HEK293T (cell line): ENCODE measurements at regions not wholly inside any gene's neighbourhood (a gene's known extent, or its start where the extent isn't known, plus 50 kb on each side); places are given as distances from the start of the nearest gene placed in this dataset.
A peak's percentile ranks its signal among the peaks of the same experiment; 100 is the strongest.

Experiments used
- CTCF ChIA-PET: fragments of 350-600 bp; formaldehyde crosslinking; extraction: SDS; loops from one replicate; lab custom pipeline; 2021; ENCODE audit warnings: antibody characterized with exemption, inconsistent platforms; lab: Yijun Ruan, JAX
- POLR2A ChIA-PET: fragments of 350-600 bp; formaldehyde crosslinking; extraction: SDS; loops from one replicate; lab custom pipeline; 2020; ENCODE audit warnings: antibody characterized with exemption, inconsistent platforms; lab: Yijun Ruan, JAX
- DNase-seq: peaks from one replicate; pipeline ENCODE4 v3.0.0; 2012; ENCODE audit warnings: mixed read lengths; ENCODE audit errors: extremely low spot score
- ARNT ChIP-seq: fragments of 450-650 bp; IDR thresholded peaks from 2 replicates; pipeline ENCODE4 v1.6.1; 2017; ENCODE audit warnings: mild to moderate bottlenecking
- BHLHE40 ChIP-seq: fragments of 450-650 bp; IDR thresholded peaks from 2 replicates; pipeline ENCODE4 v1.6.1; 2016; ENCODE audit warnings: mild to moderate bottlenecking, moderate library complexity, borderline replicate concordance
- CTBP1 ChIP-seq: fragments of 450-650 bp; IDR thresholded peaks from 2 replicates; pipeline ENCODE4 v1.6.1; 2016; ENCODE audit warnings: borderline replicate concordance
- ELF4 ChIP-seq: fragments of 450-650 bp; IDR thresholded peaks from 2 replicates; pipeline ENCODE4 v1.6.1; 2017; ENCODE audit warnings: antibody characterized with exemption
- FOXA1 ChIP-seq: fragments of 450-650 bp; IDR thresholded peaks from 2 replicates; pipeline ENCODE4 v1.6.1; 2016; ENCODE audit warnings: mild to moderate bottlenecking
- FOXK2 ChIP-seq: fragments of 450-650 bp; IDR thresholded peaks from 2 replicates; pipeline ENCODE4 v1.6.1; 2016; ENCODE audit warnings: mild to moderate bottlenecking
- FOXM1 ChIP-seq: fragments of 450-650 bp; IDR thresholded peaks from 2 replicates; pipeline ENCODE4 v1.6.1; 2017; ENCODE audit warnings: mild to moderate bottlenecking, borderline replicate concordance
- HDGF ChIP-seq: fragments of 450-650 bp; IDR thresholded peaks from 2 replicates; pipeline ENCODE4 v1.6.1; 2017; ENCODE audit warnings: antibody characterized with exemption, borderline replicate concordance
- L3MBTL2 ChIP-seq: fragments of 450-650 bp; conservative IDR thresholded peaks from 2 replicates; pipeline ENCODE4 v1.6.1; 2016; ENCODE audit warnings: mild to moderate bottlenecking
- LEF1 ChIP-seq: fragments of 450-650 bp; IDR thresholded peaks from 2 replicates; pipeline ENCODE4 v1.6.1; 2017; ENCODE audit warnings: mild to moderate bottlenecking, borderline replicate concordance
- NFRKB ChIP-seq: fragments of 450-650 bp; IDR thresholded peaks from 2 replicates; pipeline ENCODE4 v1.6.1; 2016; ENCODE audit warnings: mild to moderate bottlenecking, moderate library complexity
- SP1 ChIP-seq: fragments of 450-650 bp; IDR thresholded peaks from 2 replicates; pipeline ENCODE4 v1.6.1; 2017
- SUZ12 ChIP-seq: fragments of 450-650 bp; IDR thresholded peaks from 2 replicates; pipeline ENCODE4 v1.6.1; 2016; ENCODE audit warnings: mild to moderate bottlenecking
- TARDBP ChIP-seq: fragments of 450-650 bp; IDR thresholded peaks from 2 replicates; pipeline ENCODE4 v1.6.1; 2016
- ZNF384 ChIP-seq: fragments of 450-650 bp; IDR thresholded peaks from 2 replicates; pipeline ENCODE4 v1.6.1; 2016
- TF ChIP-seq, protein P1 (sequence below): fragments of 450-650 bp; IDR thresholded peaks from 2 replicates; pipeline ENCODE4 v1.6.1; 2016

DNA sequence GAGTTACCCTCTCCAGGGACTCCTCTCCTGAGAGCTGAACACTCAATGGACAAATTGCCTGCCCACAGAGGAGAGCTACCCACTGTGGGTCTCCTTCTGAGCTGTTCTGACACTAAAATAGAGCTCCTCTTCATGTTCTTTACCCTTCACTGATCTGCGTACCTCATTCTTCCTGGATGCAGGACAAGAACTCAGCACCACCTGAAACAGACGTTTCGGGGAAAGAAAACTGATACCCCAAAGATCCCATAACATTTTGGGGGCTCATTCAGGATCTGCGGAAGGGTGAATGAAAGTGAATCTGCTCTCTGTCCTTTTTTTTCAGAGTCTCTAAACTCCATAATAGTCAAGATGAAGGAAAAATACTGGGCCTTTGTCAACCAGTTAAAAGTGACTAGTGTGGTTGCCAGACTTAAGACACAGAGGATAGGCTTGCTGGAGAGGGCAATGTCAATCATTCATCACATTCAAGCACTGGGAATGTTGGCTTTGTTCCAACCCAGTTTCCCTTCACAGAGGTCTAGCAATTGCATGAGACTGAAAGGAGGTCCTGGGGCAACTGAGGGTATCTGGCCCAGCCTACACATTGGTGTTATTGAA, 136.7 kb upstream of the SLITRK6 start:
- TF ChIP-seq FOXM1 (no peak), FOXK2 (no peak), TARDBP (no peak), NFRKB (no peak), L3MBTL2 (no peak)
- TF ChIP-seq, protein P1, sequence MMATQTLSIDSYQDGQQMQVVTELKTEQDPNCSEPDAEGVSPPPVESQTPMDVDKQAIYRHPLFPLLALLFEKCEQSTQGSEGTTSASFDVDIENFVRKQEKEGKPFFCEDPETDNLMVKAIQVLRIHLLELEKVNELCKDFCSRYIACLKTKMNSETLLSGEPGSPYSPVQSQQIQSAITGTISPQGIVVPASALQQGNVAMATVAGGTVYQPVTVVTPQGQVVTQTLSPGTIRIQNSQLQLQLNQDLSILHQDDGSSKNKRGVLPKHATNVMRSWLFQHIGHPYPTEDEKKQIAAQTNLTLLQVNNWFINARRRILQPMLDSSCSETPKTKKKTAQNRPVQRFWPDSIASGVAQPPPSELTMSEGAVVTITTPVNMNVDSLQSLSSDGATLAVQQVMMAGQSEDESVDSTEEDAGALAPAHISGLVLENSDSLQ, result 0 out of 2 replicates have a peak, but pooled peaks have one; percentile 5
- CTCF ChIA-PET, result no interaction called here
- DNase-seq, result no peak
- POLR2A ChIA-PET, result no interaction called here

DNA sequence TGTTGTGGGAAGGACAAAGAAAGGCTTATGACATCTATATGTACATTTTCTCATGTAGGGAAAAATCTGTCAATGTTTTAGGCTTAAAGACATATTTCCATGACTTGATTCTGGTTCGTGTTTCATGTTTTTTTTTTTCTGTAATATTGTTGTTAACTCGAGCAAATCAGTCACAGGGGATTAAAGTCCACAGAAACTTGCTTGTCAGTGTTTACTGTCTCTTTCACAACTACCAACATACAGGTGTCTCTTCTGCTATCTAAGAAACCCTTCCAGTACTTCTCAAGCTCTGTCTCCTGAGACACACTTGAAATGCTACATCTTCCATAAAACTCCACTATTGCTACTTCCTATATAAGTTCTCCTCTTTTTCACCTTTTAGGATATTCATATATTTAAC, 130.9 kb upstream of the SLITRK6 start:
- POLR2A ChIA-PET, result no interaction called here
- no peak for TF ChIP-seq CTBP1
- no peak for TF ChIP-seq BHLHE40
- DNase-seq, result no peak
- CTCF ChIA-PET, result no interaction called here

DNA sequence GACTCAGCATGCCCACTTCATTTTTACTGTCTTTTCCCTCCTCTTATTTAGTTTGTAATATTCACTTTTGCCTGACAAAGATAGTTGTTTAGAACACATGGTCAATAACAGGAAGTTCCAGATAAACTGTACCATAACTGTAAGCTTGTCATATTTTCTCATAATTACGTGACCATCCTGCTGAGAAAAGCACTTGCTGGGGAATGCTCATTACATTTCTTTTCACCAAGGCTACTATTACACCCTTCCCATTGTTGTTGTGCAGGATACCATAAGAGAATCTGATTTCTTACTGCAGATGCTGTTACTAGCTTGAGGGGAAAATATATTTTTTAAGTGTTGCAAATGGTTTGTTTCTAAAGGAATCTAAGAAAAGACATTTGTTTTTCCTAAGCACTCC, 111.7 kb upstream of the SLITRK6 start:
- ChIA-PET POLR2A (no interaction called here), CTCF (no interaction called here)
- TF ChIP-seq FOXA1, result no peak
- no peak for TF ChIP-seq FOXM1
- TF ChIP-seq HDGF, result no peak
- TF ChIP-seq L3MBTL2, result no peak
- no peak for TF ChIP-seq SP1
- TF ChIP-seq, protein P1, result no peak
- TF ChIP-seq CTBP1, result no peak
- TF ChIP-seq SUZ12, result no peak
- TF ChIP-seq ZNF384, result no peak
- TF ChIP-seq TARDBP, result no peak
- no peak for TF ChIP-seq NFRKB
- no peak for DNase-seq

DNA sequence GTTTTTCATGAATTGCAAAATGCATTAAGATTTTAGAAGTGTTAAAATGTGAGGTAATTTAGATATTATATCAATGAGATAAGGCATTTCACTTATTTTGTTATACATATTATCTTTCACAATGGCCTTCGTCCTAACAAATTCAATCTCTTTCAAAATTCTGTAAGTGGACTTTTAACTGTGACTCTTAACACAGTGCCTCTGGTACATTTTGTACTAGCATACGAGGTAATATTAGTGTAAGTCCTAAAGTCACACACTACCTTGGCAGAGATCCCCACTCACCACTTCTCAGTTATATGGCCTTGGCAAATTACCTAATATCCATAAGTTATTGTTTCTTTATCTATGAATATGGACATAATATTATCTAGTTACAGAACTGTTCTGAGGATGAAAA, 101.3 kb upstream of the SLITRK6 start:
- DNase-seq, result no peak
- TF ChIP-seq FOXA1, result no peak
- no peak for TF ChIP-seq ELF4
- TF ChIP-seq NFRKB, result no peak
- no peak for TF ChIP-seq ZNF384
- no peak for TF ChIP-seq BHLHE40
- TF ChIP-seq FOXK2, result no peak
- no peak for TF ChIP-seq L3MBTL2
- TF ChIP-seq SUZ12, result no peak
- no peak for TF ChIP-seq FOXM1
- TF ChIP-seq ARNT, result no peak
- TF ChIP-seq SP1, result no peak
- no peak for TF ChIP-seq TARDBP
- no peak for TF ChIP-seq LEF1
- no peak for TF ChIP-seq CTBP1
- TF ChIP-seq, protein P1, result no peak
- no peak for TF ChIP-seq HDGF
- POLR2A ChIA-PET, result no interaction called here
- CTCF ChIA-PET, result no interaction called here

DNA sequence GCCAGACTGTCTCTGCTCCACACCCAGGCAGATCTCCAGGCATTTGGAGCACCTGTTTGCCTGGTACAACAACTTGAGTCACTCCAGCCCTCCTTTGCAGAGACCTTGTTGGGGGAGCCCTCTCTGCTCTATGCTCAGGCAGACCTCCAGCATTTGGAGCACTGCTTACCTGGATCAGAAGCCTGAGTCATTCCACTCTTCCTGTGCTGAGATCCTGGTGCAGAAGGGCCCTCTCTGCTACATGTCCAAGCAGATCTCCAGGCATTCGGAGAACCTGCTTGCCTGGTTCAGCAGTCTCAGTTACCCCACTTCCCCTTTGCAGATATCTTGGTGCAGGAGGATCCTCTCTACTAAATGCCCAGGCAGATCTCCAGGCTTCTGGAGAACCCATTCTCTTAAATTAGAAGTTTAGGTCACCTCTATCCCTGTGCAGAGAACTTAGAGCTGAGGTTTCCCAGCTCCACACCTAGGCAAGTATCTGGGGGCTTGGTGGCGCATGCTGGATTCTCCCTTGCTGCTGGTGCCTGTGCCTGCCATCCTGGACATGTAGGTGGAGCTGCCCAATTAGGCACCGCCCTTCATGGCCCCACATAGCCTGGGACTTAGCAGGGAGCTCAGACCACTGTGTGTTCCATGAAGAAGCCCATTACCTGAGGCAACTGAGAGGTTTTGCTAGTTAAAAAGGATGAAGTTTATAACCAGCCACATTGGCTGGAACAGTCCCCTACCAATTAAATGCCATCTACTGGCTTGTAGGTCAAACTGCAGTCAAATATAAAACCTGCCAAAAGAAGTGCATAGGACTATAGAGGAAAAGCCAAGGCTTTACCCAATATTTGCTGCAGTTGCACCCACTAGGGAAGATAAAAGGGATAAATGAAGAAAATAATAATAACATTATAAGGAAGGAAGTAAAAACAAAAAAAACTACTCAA, 97.6 kb upstream of the SLITRK6 start:
- peak; percentile 30 for DNase-seq
- CTCF ChIA-PET, result no interaction called here
- POLR2A ChIA-PET, result no interaction called here
- TF ChIP-seq SP1, result no peak
- TF ChIP-seq FOXA1, result no peak

DNA sequence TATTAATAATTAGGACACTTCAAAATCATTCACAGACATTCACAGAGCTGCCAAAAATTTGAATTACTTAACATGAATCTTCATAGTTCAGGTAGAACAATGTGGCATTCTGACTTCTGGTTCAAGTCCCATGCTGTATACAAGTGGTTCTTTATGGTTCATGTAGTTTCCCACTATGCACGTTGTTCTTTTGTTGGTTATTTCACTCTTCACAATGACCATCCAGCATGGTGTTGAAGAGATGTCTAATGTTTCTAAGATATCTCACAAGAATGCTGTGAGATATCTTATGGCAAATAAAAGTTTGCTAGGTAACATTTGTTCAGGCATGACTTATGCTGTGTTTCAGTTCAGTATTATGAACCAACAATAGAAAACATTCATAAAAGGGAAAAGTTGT, 88.2 kb upstream of the SLITRK6 start:
- CTCF ChIA-PET, result no interaction called here
- no peak for DNase-seq
- TF ChIP-seq ZNF384 (no peak), SUZ12 (no peak), FOXA1 (no peak), L3MBTL2 (no peak), FOXK2 (no peak), BHLHE40 (no peak), HDGF (no peak), LEF1 (no peak), SP1 (no peak), NFRKB (no peak), ARNT (no peak), ELF4 (no peak), TARDBP (no peak), FOXM1 (no peak), CTBP1 (no peak)
- TF ChIP-seq, protein P1, result no peak
- POLR2A ChIA-PET, result no interaction called here
